ENCODE measurements at regions not wholly inside any gene's neighbourhood (a gene's known extent, or its start where the extent isn't known, plus 50 kb on each side); places are given as distances from the start of the nearest gene placed in this dataset.

DNA sequence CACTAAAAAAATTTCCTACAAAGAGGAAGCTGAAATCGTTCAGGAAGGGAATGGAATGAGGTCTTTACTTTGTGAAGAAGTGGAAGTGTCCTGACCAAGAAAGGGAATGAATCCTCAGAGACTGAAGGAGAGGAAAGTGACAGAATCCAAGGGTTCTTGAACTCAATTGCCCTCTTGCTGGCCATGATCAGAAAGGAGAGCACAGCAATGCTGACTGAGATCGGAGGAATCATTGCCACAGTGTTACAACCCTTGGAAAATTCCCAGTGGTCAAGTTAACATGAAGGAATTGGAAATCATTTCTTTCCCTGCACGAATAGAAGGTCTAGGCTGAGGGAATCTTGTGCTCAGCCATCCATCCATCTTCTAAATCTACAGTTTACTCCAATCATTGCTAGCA is 190.0 kb upstream of the NEIL3 start:
- Histone ChIP-seq H3K27me3 (no peaks in the 10 kb centered on the region), H3K36me3 (ENCODE audit: low read depth, missing control alignments) (no peaks in the 10 kb centered on the region), H3K4me1 (no peaks in the 10 kb centered on the region), H3K27ac (no peak overlapping the region), H3K9me3 (no peaks in the 10 kb centered on the region), H3K4me3 (no peak overlapping the region)
- intact Hi-C loops (cut with DNase I; ENCODE audit: low total_unique reads) = no loop called here
- DNase-seq = no peak
- WGBS, 2 donors = 56 to 57% methylated on average over 3 of the region's 3 CpGs
- TF ChIP-seq, protein P1, sequence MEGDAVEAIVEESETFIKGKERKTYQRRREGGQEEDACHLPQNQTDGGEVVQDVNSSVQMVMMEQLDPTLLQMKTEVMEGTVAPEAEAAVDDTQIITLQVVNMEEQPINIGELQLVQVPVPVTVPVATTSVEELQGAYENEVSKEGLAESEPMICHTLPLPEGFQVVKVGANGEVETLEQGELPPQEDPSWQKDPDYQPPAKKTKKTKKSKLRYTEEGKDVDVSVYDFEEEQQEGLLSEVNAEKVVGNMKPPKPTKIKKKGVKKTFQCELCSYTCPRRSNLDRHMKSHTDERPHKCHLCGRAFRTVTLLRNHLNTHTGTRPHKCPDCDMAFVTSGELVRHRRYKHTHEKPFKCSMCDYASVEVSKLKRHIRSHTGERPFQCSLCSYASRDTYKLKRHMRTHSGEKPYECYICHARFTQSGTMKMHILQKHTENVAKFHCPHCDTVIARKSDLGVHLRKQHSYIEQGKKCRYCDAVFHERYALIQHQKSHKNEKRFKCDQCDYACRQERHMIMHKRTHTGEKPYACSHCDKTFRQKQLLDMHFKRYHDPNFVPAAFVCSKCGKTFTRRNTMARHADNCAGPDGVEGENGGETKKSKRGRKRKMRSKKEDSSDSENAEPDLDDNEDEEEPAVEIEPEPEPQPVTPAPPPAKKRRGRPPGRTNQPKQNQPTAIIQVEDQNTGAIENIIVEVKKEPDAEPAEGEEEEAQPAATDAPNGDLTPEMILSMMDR (IDR thresholded peaks at IDR 0.05) = no peak
- no peak for TF ChIP-seq POLR2A (IDR thresholded peaks at IDR 0.05)

- H3K4me3 ChIP-seq = no peak overlapping the region
- no peaks in the 10 kb centered on the region for H3K36me3 ChIP-seq (ENCODE audit: low read depth, missing control alignments)
- intact Hi-C loops (cut with DNase I; ENCODE audit: low total_unique reads) = no loop called here
- no peaks in the 10 kb centered on the region for H3K27me3 ChIP-seq
- 88 to 92% methylated on average over 2 of the region's 2 CpGs for WGBS, 2 donors
- no peaks in the 10 kb centered on the region for H3K4me1 ChIP-seq
- DNase-seq = no peak
- TF ChIP-seq, protein P1 (IDR thresholded peaks at IDR 0.05) = no peak
- TF ChIP-seq POLR2A (IDR thresholded peaks at IDR 0.05) = no peak
- no peak overlapping the region for H3K27ac ChIP-seq
- H3K9me3 ChIP-seq = no peaks in the 10 kb centered on the region
Measured at GRCh38 chr4:177123811-177124210, 185.9 kb upstream of the NEIL3 start.

GRCh38 chr4:177124349-177125064 is 185.2 kb upstream of the NEIL3 start:
- intact Hi-C loops (cut with DNase I; ENCODE audit: low total_unique reads) = no loop called here
- TF ChIP-seq POLR2A (IDR thresholded peaks at IDR 0.05) = no peak
- TF ChIP-seq, protein P1 (IDR thresholded peaks at IDR 0.05) = no peak
- no peaks in the 10 kb centered on the region for H3K27me3 ChIP-seq
- H3K27ac ChIP-seq = no peak overlapping the region
- H3K4me1 ChIP-seq = no peaks in the 10 kb centered on the region
- no peak overlapping the region for H3K4me3 ChIP-seq
- no peaks in the 10 kb centered on the region for H3K9me3 ChIP-seq
- no peaks in the 10 kb centered on the region for H3K36me3 ChIP-seq (ENCODE audit: low read depth, missing control alignments)
- DNase-seq = no peak
- 84% methylated on average over 7 of the region's 7 CpGs for WGBS, 2 donors

GRCh38 chr4:177125656-177126055 is 184.0 kb upstream of the NEIL3 start:
- no peak overlapping the region for H3K4me3 ChIP-seq
- no peaks in the 10 kb centered on the region for H3K27me3 ChIP-seq
- DNase-seq = no peak
- H3K27ac ChIP-seq = no peak overlapping the region
- intact Hi-C loops (cut with DNase I; ENCODE audit: low total_unique reads) = no loop called here
- 90 to 92% methylated on average over 3 of the region's 3 CpGs for WGBS, 2 donors
- TF ChIP-seq, protein P1 (IDR thresholded peaks at IDR 0.05) = no peak
- no peak for TF ChIP-seq POLR2A (IDR thresholded peaks at IDR 0.05)
- no peaks in the 10 kb centered on the region for H3K4me1 ChIP-seq
- H3K36me3 ChIP-seq (ENCODE audit: low read depth, missing control alignments) = no peaks in the 10 kb centered on the region
- no peaks in the 10 kb centered on the region for H3K9me3 ChIP-seq

- no peaks in the 10 kb centered on the region for H3K36me3 ChIP-seq (ENCODE audit: low read depth, missing control alignments)
- no peaks in the 10 kb centered on the region for H3K27me3 ChIP-seq
- H3K27ac ChIP-seq = no peak overlapping the region
- TF ChIP-seq, protein P1 (IDR thresholded peaks at IDR 0.05) = no peak
- no peak for TF ChIP-seq POLR2A (IDR thresholded peaks at IDR 0.05)
- intact Hi-C loops (cut with DNase I; ENCODE audit: low total_unique reads) = no loop called here
- no peak for DNase-seq
- no peak overlapping the region for H3K4me3 ChIP-seq
- no peaks in the 10 kb centered on the region for H3K4me1 ChIP-seq
- no peaks in the 10 kb centered on the region for H3K9me3 ChIP-seq
Measured at GRCh38 chr4:177127658-177128057, 182.0 kb upstream of the NEIL3 start.

Measured in testis (tissue), 2 donors.